Esophagus muscularis mucosa (tissue), 4 donors: ENCODE measurements at regions not wholly inside any gene's neighbourhood (a gene's known extent, or its start where the extent isn't known, plus 50 kb on each side); places are given as distances from the start of the nearest gene placed in this dataset.

Source experiments
- EP300 ChIP-seq: sonication (generic); formaldehyde crosslinking; IDR thresholded peaks from one replicate; pipeline ENCODE4 v1.6.1; 2017; ENCODE audit warnings: antibody characterized with exemption
- POLR2A ChIP-seq: fragments of 450-650 bp; IDR thresholded peaks from one replicate; pipeline ENCODE4 v1.6.1; 2017; ENCODE audit warnings: antibody characterized with exemption, moderate library complexity, mild to moderate bottlenecking, low read depth
- POLR2AphosphoS5 ChIP-seq, 2 donors: sonication (generic); formaldehyde crosslinking; IDR thresholded peaks; one replicate each; pipeline ENCODE4 v1.6.1; 2017; ENCODE audit warnings: antibody characterized with exemption in 2 of 2
- TF ChIP-seq, protein P1 (sequence below), 3 experiments: fragments of 200-600 bp in 2 of 3; fragments of 450-650 bp in 1 of 3; sonication (generic) in 2 of 3; IDR thresholded peaks; one replicate each; pipeline ENCODE4 v1.5.1; 2017 to 2019; ENCODE audit warnings: antibody characterized with exemption in 3 of 3, mild to moderate bottlenecking in 2 of 3, moderate library complexity in 1 of 3

DNA sequence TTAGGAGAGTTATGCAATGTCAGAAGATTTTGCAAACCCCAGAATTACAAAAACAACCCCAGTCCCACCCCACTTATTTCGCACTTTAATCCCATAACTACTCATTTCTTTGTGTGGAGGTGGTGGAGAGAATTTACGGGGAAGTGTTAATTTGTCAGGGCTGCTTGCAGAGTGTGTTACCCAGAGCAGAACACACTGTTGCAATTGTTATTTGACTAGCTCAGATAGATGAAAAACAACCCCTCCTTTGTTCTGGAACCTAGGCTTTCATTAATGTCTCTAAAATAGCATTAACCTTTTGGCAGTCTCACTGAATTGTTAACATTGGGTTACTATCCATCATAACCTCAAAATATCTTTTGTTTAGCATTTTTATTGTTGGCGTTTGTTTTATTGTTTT lies 55.8 kb upstream of the MINAR1 start:
- TF ChIP-seq EP300 (no peak), POLR2AphosphoS5 (IDR thresholded peaks at IDR 0.05) (no peak), POLR2A (no peak)
- TF ChIP-seq, protein P1, sequence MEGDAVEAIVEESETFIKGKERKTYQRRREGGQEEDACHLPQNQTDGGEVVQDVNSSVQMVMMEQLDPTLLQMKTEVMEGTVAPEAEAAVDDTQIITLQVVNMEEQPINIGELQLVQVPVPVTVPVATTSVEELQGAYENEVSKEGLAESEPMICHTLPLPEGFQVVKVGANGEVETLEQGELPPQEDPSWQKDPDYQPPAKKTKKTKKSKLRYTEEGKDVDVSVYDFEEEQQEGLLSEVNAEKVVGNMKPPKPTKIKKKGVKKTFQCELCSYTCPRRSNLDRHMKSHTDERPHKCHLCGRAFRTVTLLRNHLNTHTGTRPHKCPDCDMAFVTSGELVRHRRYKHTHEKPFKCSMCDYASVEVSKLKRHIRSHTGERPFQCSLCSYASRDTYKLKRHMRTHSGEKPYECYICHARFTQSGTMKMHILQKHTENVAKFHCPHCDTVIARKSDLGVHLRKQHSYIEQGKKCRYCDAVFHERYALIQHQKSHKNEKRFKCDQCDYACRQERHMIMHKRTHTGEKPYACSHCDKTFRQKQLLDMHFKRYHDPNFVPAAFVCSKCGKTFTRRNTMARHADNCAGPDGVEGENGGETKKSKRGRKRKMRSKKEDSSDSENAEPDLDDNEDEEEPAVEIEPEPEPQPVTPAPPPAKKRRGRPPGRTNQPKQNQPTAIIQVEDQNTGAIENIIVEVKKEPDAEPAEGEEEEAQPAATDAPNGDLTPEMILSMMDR (IDR thresholded peaks at IDR 0.05): no peak
